Activated T-helper 1 cell treated with anti-CD3 and anti-CD28 coated beads, Interleukin-12 subunit alpha, Interleukin-12 subunit beta, Interleukin-2, Interleukin-4 antibody, amounts not matched to agents 30 ng/mL and 10 ng/mL and 1 ng/mL, durations not matched to agents 14 hours and 24 hours and 36 hours (primary cell): ENCODE measurements at regions not wholly inside any gene's neighbourhood (a gene's known extent, or its start where the extent isn't known, plus 50 kb on each side); places are given as distances from the start of the nearest gene placed in this dataset.

ENCODE experiments used
- DNase-seq: peaks from one replicate; pipeline ENCODE4 v3.0.0; 2021; ENCODE audit warnings: low spot score
- H3K27ac Mint-ChIP-seq: one replicate; pipeline ENCODE4 v1.8.0; 2021; ENCODE audit warnings: mild to moderate bottlenecking, mixed read lengths
- H3K27me3 Mint-ChIP-seq: one replicate; pipeline ENCODE4 v1.8.0; 2022; ENCODE audit warnings: mild to moderate bottlenecking, moderate library complexity, mixed read lengths; ENCODE audit not compliant: insufficient read depth
- H3K36me3 Mint-ChIP-seq: one replicate; pipeline ENCODE4 v1.8.0; 2021; ENCODE audit warnings: low read depth, mixed read lengths
- H3K4me1 Mint-ChIP-seq: one replicate; pipeline ENCODE4 v1.8.0; 2021; ENCODE audit warnings: low read depth, mixed read lengths
- H3K4me3 Mint-ChIP-seq: one replicate; pipeline ENCODE4 v1.8.0; 2021; ENCODE audit warnings: mild to moderate bottlenecking, moderate library complexity, mixed read lengths
- H3K9me3 Mint-ChIP-seq: one replicate; pipeline ENCODE4 v1.8.0; 2021; ENCODE audit warnings: mixed read lengths
- intact Hi-C: fragments of 100-400 bp; cut with micrococcal nuclease; formaldehyde crosslinking; loops from one replicate; pipeline ENCODE4 v1.15.1; 2024

DNA sequence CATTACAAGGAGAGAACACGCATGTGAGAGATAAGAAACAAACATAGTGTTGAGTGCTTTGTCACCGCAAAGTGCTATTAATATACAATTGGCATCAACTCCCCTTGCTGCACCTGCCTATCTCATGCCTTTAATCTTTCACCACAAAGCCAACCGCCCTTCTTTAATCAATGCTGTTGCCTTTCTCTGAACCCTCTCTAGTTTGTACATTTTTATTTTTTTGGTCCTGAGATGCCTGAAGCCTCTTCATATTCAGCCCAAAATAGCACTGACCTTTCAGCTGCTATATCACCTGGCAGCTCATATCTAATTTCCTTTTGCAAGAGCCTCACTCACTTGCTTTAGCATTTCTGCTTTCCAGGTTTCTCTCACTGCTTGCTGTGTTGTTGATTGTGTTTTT lies 504.7 kb downstream of the NUF2 start:
- H3K36me3 Mint-ChIP-seq: no peaks in the 10 kb centered on the region
- H3K9me3 Mint-ChIP-seq: peaks cover 3% of the 10 kb centered on the region
- intact Hi-C loops: no loop called here
- H3K4me3 Mint-ChIP-seq: no peak overlapping the region
- H3K27me3 Mint-ChIP-seq: no peaks in the 10 kb centered on the region
- no peak for DNase-seq
- no peaks in the 10 kb centered on the region for H3K4me1 Mint-ChIP-seq
- no peak overlapping the region for H3K27ac Mint-ChIP-seq

GRCh38 chr1:163834778-163835177 lies 513.0 kb downstream of the NUF2 start:
- H3K36me3 Mint-ChIP-seq: no peaks in the 10 kb centered on the region

DNA sequence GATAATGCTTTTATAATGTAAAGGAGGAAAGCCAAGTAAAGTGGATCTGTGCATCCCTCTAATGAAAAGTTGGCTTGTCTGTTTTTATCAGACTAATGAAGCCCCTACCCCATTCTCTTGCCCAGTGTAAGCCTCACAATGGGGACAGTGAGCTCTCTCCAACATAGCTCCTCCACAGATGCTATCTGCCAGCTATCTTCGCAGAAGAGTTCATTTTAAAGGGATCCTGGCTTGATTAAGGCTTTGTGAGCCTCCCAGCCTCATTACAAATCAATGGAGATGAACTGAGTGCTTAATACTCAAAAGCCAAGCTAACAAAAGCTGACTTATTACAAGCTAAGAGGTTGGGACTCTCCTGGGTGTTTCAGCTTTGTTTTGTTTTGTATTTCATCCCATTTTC lies 514.7 kb downstream of the NUF2 start:
- Mint-ChIP-seq H3K4me3 (no peak overlapping the region), H3K27ac (no peak overlapping the region), H3K27me3 (no peaks in the 10 kb centered on the region), H3K4me1 (no peaks in the 10 kb centered on the region), H3K36me3 (no peaks in the 10 kb centered on the region), H3K9me3 (no peaks in the 10 kb centered on the region)
- DNase-seq: no peak
- intact Hi-C loops: no loop called here

More at GRCh38 chr1:163834778-163835177, 513.0 kb downstream of the NUF2 start:
- Mint-ChIP-seq H3K4me3 (no peak overlapping the region), H3K27ac (no peak overlapping the region), H3K4me1 (no peaks in the 10 kb centered on the region), H3K9me3 (no peaks in the 10 kb centered on the region), H3K27me3 (no peaks in the 10 kb centered on the region)
- intact Hi-C loops: no loop called here
- no peak for DNase-seq

GRCh38 chr1:163837206-163837605 lies 515.5 kb downstream of the NUF2 start:
- H3K27ac Mint-ChIP-seq: no peak overlapping the region
- H3K36me3 Mint-ChIP-seq: no peaks in the 10 kb centered on the region
- DNase-seq: no peak
- H3K27me3 Mint-ChIP-seq: no peaks in the 10 kb centered on the region
- intact Hi-C loops: no loop called here
- H3K9me3 Mint-ChIP-seq: no peaks in the 10 kb centered on the region
- no peaks in the 10 kb centered on the region for H3K4me1 Mint-ChIP-seq
- no peak overlapping the region for H3K4me3 Mint-ChIP-seq

DNA sequence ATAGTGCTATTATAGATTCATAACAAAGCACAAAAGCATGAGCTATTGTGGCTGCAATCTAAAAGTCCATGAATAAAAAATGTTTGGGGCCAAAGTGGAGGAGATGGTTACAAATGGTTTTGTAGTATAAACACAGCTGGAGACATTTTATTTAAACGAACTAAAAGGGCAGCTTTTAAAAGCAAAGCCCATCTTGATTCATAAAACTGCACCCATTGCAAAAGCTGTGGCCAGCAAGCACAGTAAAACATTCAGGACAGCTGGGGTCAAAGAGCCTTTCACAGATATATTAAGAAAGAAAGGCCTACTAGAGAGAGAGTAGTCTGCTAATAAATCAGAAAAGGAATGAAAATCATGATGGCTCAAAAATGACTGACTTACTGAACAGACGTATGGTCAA lies 520.8 kb downstream of the NUF2 start:
- no peak for DNase-seq
- Mint-ChIP-seq H3K27me3 (no peaks in the 10 kb centered on the region), H3K4me3 (no peak overlapping the region), H3K36me3 (no peaks in the 10 kb centered on the region), H3K9me3 (no peaks in the 10 kb centered on the region), H3K4me1 (no peaks in the 10 kb centered on the region), H3K27ac (no peak overlapping the region)
- intact Hi-C loops: no loop called here

- H3K9me3 Mint-ChIP-seq: no peaks in the 10 kb centered on the region
- H3K36me3 Mint-ChIP-seq: no peaks in the 10 kb centered on the region
- no peaks in the 10 kb centered on the region for H3K27me3 Mint-ChIP-seq
- H3K27ac Mint-ChIP-seq: no peak overlapping the region
- no peak for DNase-seq
- no peak overlapping the region for H3K4me3 Mint-ChIP-seq
- no peaks in the 10 kb centered on the region for H3K4me1 Mint-ChIP-seq
- intact Hi-C loops: no loop called here
Observed at GRCh38 chr1:163844459-163844858, 522.7 kb downstream of the NUF2 start.

- H3K27ac Mint-ChIP-seq: no peak overlapping the region
- H3K27me3 Mint-ChIP-seq: no peaks in the 10 kb centered on the region
- H3K4me3 Mint-ChIP-seq: no peak overlapping the region
- no peak for DNase-seq
- intact Hi-C loops: no loop called here
- H3K9me3 Mint-ChIP-seq: no peaks in the 10 kb centered on the region
- no peaks in the 10 kb centered on the region for H3K36me3 Mint-ChIP-seq
- no peaks in the 10 kb centered on the region for H3K4me1 Mint-ChIP-seq
Observed at GRCh38 chr1:163845279-163845678, 523.5 kb downstream of the NUF2 start.

- Mint-ChIP-seq H3K27me3 (no peaks in the 10 kb centered on the region), H3K4me3 (no peak overlapping the region), H3K36me3 (no peaks in the 10 kb centered on the region), H3K9me3 (peaks cover 14% of the 10 kb centered on the region), H3K27ac (no peak overlapping the region), H3K4me1 (no peaks in the 10 kb centered on the region)
- intact Hi-C loops: no loop called here
- no peak for DNase-seq
Observed at GRCh38 chr1:163863731-163864130, 542.0 kb downstream of the NUF2 start.

DNA sequence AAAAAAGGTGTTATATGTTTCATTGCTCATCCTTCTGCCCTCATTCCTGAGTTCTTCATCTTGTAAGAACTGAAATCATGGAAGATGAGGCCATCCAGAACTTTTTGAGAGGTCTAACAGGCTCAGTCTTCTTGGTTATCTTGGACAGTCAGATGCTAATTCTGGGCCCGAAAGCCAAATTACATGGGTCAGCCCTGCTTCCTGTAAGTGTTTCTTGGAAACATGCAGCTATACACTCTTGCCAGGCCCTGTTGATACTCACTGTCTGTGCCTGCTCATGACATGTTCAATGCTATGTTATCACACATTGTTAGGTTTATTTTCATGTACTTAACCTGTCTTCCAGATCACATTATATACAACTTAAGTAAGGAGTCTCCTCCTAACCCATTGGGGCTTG lies 542.5 kb downstream of the NUF2 start:
- Mint-ChIP-seq H3K27ac (no peak overlapping the region), H3K27me3 (no peaks in the 10 kb centered on the region), H3K36me3 (no peaks in the 10 kb centered on the region), H3K9me3 (peaks cover 15% of the 10 kb centered on the region), H3K4me1 (no peaks in the 10 kb centered on the region), H3K4me3 (no peak overlapping the region)
- intact Hi-C loops: no loop called here
- DNase-seq: no peak

GRCh38 chr1:163866564-163866963 lies 544.8 kb downstream of the NUF2 start:
- Mint-ChIP-seq H3K27ac (no peak overlapping the region), H3K4me1 (no peaks in the 10 kb centered on the region), H3K9me3 (peaks cover 22% of the 10 kb centered on the region), H3K27me3 (no peaks in the 10 kb centered on the region), H3K36me3 (no peaks in the 10 kb centered on the region), H3K4me3 (no peak overlapping the region)
- intact Hi-C loops: no loop called here
- DNase-seq: no peak

DNA sequence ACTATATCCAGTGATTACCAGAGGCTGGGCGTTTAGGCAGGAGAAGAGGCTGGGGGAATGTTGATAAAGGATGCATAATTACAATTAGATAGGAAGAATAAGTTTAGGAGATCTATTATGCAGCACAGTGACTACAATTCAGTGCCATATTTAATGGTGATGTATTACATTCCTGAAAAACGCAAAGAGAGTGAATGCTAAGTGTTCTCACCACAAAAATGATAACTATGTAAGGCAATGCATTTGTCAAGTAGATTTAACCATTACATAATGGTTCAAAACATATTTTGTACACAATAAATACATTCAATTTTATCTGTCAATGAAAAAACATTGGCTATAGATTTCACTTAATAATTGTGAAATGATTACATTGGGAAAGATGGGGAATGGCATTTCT lies 548.9 kb downstream of the NUF2 start:
- H3K27me3 Mint-ChIP-seq: no peaks in the 10 kb centered on the region
- H3K36me3 Mint-ChIP-seq: no peaks in the 10 kb centered on the region
- no peaks in the 10 kb centered on the region for H3K4me1 Mint-ChIP-seq
- intact Hi-C loops: no loop called here
- H3K27ac Mint-ChIP-seq: no peak overlapping the region
- H3K4me3 Mint-ChIP-seq: no peak overlapping the region
- no peak for DNase-seq
- H3K9me3 Mint-ChIP-seq: peaks cover 25% of the 10 kb centered on the region

GRCh38 chr1:163872067-163872466 lies 550.3 kb downstream of the NUF2 start:
- H3K4me3 Mint-ChIP-seq: no peak overlapping the region
- H3K36me3 Mint-ChIP-seq: no peaks in the 10 kb centered on the region
- intact Hi-C loops: no loop called here
- H3K27ac Mint-ChIP-seq: no peak overlapping the region
- no peaks in the 10 kb centered on the region for H3K27me3 Mint-ChIP-seq
- H3K4me1 Mint-ChIP-seq: no peaks in the 10 kb centered on the region
- DNase-seq: no peak
- peaks cover 22% of the 10 kb centered on the region for H3K9me3 Mint-ChIP-seq

GRCh38 chr1:163874070-163874469 lies 552.3 kb downstream of the NUF2 start:
- H3K36me3 Mint-ChIP-seq: no peaks in the 10 kb centered on the region
- intact Hi-C loops: no loop called here
- H3K4me3 Mint-ChIP-seq: no peak overlapping the region
- no peak overlapping the region for H3K27ac Mint-ChIP-seq
- DNase-seq: no peak
- H3K9me3 Mint-ChIP-seq: peaks cover 10% of the 10 kb centered on the region
- H3K4me1 Mint-ChIP-seq: no peaks in the 10 kb centered on the region
- H3K27me3 Mint-ChIP-seq: no peaks in the 10 kb centered on the region

GRCh38 chr1:163875200-163875926 lies 553.6 kb downstream of the NUF2 start:
- Mint-ChIP-seq H3K27ac (no peak overlapping the region), H3K27me3 (no peaks in the 10 kb centered on the region), H3K4me1 (no peaks in the 10 kb centered on the region), H3K4me3 (no peak overlapping the region), H3K9me3 (peaks cover 4% of the 10 kb centered on the region), H3K36me3 (no peaks in the 10 kb centered on the region)
- DNase-seq: no peak
- intact Hi-C loops: no loop called here
